ENCODE measurements at regions not wholly inside any gene's neighbourhood (a gene's known extent, or its start where the extent isn't known, plus 50 kb on each side); places are given as distances from the start of the nearest gene placed in this dataset.

GRCh38 chr5:101385276-101385675 is 482.2 kb upstream of the ST8SIA4 start:
- no peak overlapping the region for H3K4me3 ChIP-seq (ENCODE audit: low read depth, low read length, poor library complexity, severe bottlenecking)
- H3K27ac ChIP-seq (ENCODE audit: low read depth, low read length, poor library complexity, severe bottlenecking) = no peak overlapping the region
- H3K4me1 ChIP-seq (ENCODE audit: insufficient read depth, low read length, poor library complexity, severe bottlenecking) = no peaks in the 10 kb centered on the region
- H3K27me3 ChIP-seq (replicated peaks; ENCODE audit: insufficient read depth, low read depth, low read length, poor library complexity) = no peaks in the 10 kb centered on the region
- intact Hi-C loops (cut with micrococcal nuclease; ENCODE audit: unreplicated experiment) = loop anchor here (5.0 to 10.0 kb wide), 2 partner anchors 763 to 950 kb away; no protein-coding TSS in a partner anchor
- no peaks in the 10 kb centered on the region for H3K36me3 ChIP-seq (ENCODE audit: insufficient read depth, low read length, poor library complexity, severe bottlenecking)
- no TSS peak for BruUV-seq (replicated peaks)
- POLR2A ChIA-PET (ENCODE audit: low non-redundant PET) = no interaction called here
- TF ChIP-seq EZH2 (IDR thresholded peaks at IDR 0.05; ENCODE audit: borderline replicate concordance, low read depth, low read length, poor library complexity, severe bottlenecking) (no peak), CTCF (conservative IDR thresholded peaks at IDR 0.05; ENCODE audit: low read depth, low read length) (no peak)
- CTCF ChIA-PET = no interaction called here
- no peaks in the 10 kb centered on the region for H3K9me3 ChIP-seq (ENCODE audit: low read depth, low read length, poor library complexity, severe bottlenecking)
- DNase-seq (ENCODE audit: low spot score) = no peak

GRCh38 chr5:101370181-101370580 is 467.1 kb upstream of the ST8SIA4 start:
- no peaks in the 10 kb centered on the region for H3K9me3 ChIP-seq (ENCODE audit: low read depth, low read length, poor library complexity, severe bottlenecking)
- TF ChIP-seq EZH2 (IDR thresholded peaks at IDR 0.05; ENCODE audit: borderline replicate concordance, low read depth, low read length, poor library complexity, severe bottlenecking) (no peak), CTCF (conservative IDR thresholded peaks at IDR 0.05; ENCODE audit: low read depth, low read length) (no peak)
- no peaks in the 10 kb centered on the region for H3K27me3 ChIP-seq (replicated peaks; ENCODE audit: insufficient read depth, low read depth, low read length, poor library complexity)
- no peak overlapping the region for H3K4me3 ChIP-seq (ENCODE audit: low read depth, low read length, poor library complexity, severe bottlenecking)
- H3K27ac ChIP-seq (ENCODE audit: low read depth, low read length, poor library complexity, severe bottlenecking) = no peak overlapping the region
- ChIA-PET POLR2A (ENCODE audit: low non-redundant PET) (no interaction called here), CTCF (interaction anchor here (0.6 kb wide), 1 partner anchor 596 kb away, joined by 3 read pairs; no protein-coding TSS in a partner anchor)
- DNase-seq (ENCODE audit: low spot score) = no peak
- H3K4me1 ChIP-seq (ENCODE audit: insufficient read depth, low read length, poor library complexity, severe bottlenecking) = no peaks in the 10 kb centered on the region
- intact Hi-C loops (cut with micrococcal nuclease; ENCODE audit: unreplicated experiment) = no loop called here
- BruUV-seq (replicated peaks) = no TSS peak
- H3K36me3 ChIP-seq (ENCODE audit: insufficient read depth, low read length, poor library complexity, severe bottlenecking) = no peaks in the 10 kb centered on the region

- H3K27ac ChIP-seq (ENCODE audit: low read depth, low read length, poor library complexity, severe bottlenecking) = no peak overlapping the region
- H3K4me3 ChIP-seq (ENCODE audit: low read depth, low read length, poor library complexity, severe bottlenecking) = no peak overlapping the region
- ChIA-PET POLR2A (ENCODE audit: low non-redundant PET) (no interaction called here), CTCF (no interaction called here)
- no peak for DNase-seq (ENCODE audit: low spot score)
- H3K36me3 ChIP-seq (ENCODE audit: insufficient read depth, low read length, poor library complexity, severe bottlenecking) = no peaks in the 10 kb centered on the region
- H3K4me1 ChIP-seq (ENCODE audit: insufficient read depth, low read length, poor library complexity, severe bottlenecking) = no peaks in the 10 kb centered on the region
- H3K27me3 ChIP-seq (replicated peaks; ENCODE audit: insufficient read depth, low read depth, low read length, poor library complexity) = no peaks in the 10 kb centered on the region
- no peaks in the 10 kb centered on the region for H3K9me3 ChIP-seq (ENCODE audit: low read depth, low read length, poor library complexity, severe bottlenecking)
- intact Hi-C loops (cut with micrococcal nuclease; ENCODE audit: unreplicated experiment) = no loop called here
- TF ChIP-seq EZH2 (IDR thresholded peaks at IDR 0.05; ENCODE audit: borderline replicate concordance, low read depth, low read length, poor library complexity, severe bottlenecking) (no peak), CTCF (conservative IDR thresholded peaks at IDR 0.05; ENCODE audit: low read depth, low read length) (no peak)
- BruUV-seq (replicated peaks) = no TSS peak
Measured at GRCh38 chr5:101364469-101364868, 461.4 kb upstream of the ST8SIA4 start.

Data from A673 (cell line).